ENCODE measurements at regions not wholly inside any gene's neighbourhood (a gene's known extent, or its start where the extent isn't known, plus 50 kb on each side); places are given as distances from the start of the nearest gene placed in this dataset.

DNA sequence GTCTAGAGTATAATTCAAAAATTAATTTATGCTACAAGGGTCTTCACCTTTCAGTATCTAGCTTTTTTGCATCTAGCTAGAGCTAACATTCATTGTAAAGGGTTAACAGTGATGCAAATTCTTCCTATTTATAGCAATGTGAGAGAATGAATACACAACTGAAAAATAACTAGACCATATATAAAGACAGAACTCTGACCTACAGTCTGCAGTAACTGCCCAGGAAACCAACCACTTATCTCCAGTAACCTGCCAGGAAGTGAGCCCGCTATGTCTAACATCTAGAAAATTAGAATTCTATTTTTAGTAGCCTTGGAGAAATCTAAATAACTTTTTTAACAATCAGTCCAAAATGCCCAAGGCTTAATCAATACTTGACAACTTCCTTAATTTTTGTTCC lies 1021.9 kb downstream of the LRFN5 start:
- H3K36me3 ChIP-seq = no peaks in the 10 kb centered on the region
- TF ChIP-seq, protein P1, sequence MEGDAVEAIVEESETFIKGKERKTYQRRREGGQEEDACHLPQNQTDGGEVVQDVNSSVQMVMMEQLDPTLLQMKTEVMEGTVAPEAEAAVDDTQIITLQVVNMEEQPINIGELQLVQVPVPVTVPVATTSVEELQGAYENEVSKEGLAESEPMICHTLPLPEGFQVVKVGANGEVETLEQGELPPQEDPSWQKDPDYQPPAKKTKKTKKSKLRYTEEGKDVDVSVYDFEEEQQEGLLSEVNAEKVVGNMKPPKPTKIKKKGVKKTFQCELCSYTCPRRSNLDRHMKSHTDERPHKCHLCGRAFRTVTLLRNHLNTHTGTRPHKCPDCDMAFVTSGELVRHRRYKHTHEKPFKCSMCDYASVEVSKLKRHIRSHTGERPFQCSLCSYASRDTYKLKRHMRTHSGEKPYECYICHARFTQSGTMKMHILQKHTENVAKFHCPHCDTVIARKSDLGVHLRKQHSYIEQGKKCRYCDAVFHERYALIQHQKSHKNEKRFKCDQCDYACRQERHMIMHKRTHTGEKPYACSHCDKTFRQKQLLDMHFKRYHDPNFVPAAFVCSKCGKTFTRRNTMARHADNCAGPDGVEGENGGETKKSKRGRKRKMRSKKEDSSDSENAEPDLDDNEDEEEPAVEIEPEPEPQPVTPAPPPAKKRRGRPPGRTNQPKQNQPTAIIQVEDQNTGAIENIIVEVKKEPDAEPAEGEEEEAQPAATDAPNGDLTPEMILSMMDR (IDR thresholded peaks at IDR 0.05) = no peak
- TF ChIP-seq POLR2A (IDR thresholded peaks at IDR 0.05) = no peak
- no peak overlapping the region for H3K27ac ChIP-seq
- intact Hi-C loops (cut with DNase I) = no loop called here
- no peak for ATAC-seq
- H3K9me3 ChIP-seq = no peaks in the 10 kb centered on the region
- DNase-seq = no peak
- H3K27me3 ChIP-seq = no peaks in the 10 kb centered on the region
- WGBS, 4 donors = 39 to 53% (median 50%) methylated on average over 1 of the region's 1 CpG
- H3K4me1 ChIP-seq = no peaks in the 10 kb centered on the region
- H3K4me3 ChIP-seq = no peak overlapping the region

- Histone ChIP-seq H3K4me1 (no peaks in the 10 kb centered on the region), H3K9me3 (no peaks in the 10 kb centered on the region), H3K27ac (no peak overlapping the region), H3K36me3 (no peaks in the 10 kb centered on the region), H3K27me3 (no peaks in the 10 kb centered on the region), H3K4me3 (no peak overlapping the region)
- no peak for ATAC-seq
- no peak for DNase-seq
- intact Hi-C loops (cut with DNase I) = no loop called here
- no peak for TF ChIP-seq POLR2A (IDR thresholded peaks at IDR 0.05)
- TF ChIP-seq, protein P1 (IDR thresholded peaks at IDR 0.05) = no peak
Measured at GRCh38 chr14:42626986-42627385, 1020.3 kb downstream of the LRFN5 start.

GRCh38 chr14:42624980-42625761 lies 1018.5 kb downstream of the LRFN5 start:
- ATAC-seq (no peak), DNase-seq (no peak)
- 32 to 43% (median 37%) methylated on average over 1 of the region's 1 CpG for WGBS, 4 donors
- intact Hi-C loops (cut with DNase I) = no loop called here
- no peak for TF ChIP-seq POLR2A (IDR thresholded peaks at IDR 0.05)
- no peaks in the 10 kb centered on the region for H3K27me3 ChIP-seq
- no peak overlapping the region for H3K27ac ChIP-seq
- H3K4me1 ChIP-seq = no peaks in the 10 kb centered on the region
- H3K36me3 ChIP-seq = no peaks in the 10 kb centered on the region
- no peaks in the 10 kb centered on the region for H3K9me3 ChIP-seq
- H3K4me3 ChIP-seq = no peak overlapping the region

DNA sequence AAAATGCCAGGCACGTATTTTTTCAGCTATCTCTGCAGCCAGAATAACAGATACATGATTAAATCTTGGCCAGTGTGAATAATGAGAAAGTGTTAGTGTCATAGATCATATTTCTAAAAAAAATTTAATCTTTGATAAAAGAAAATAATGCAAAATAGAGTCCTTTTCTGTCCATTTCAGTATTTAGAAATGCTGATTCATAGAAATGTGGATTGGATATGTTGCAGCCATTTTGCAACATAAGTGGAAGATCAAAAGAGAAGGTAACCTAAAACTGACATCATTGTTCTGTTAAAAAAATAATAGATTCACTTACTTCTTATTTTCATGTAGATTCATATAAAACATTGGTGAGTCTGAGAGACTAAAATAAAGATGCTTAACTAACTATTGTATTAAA lies 1010.3 kb downstream of the LRFN5 start:
- no peak for ATAC-seq
- no peak overlapping the region for H3K27ac ChIP-seq
- no peak overlapping the region for H3K4me3 ChIP-seq
- no peak for TF ChIP-seq POLR2A (IDR thresholded peaks at IDR 0.05)
- TF ChIP-seq, protein P1 (IDR thresholded peaks at IDR 0.05) = no peak
- 50 to 65% (median 58%) methylated on average over 1 of the region's 1 CpG for WGBS, 4 donors
- H3K9me3 ChIP-seq = peaks cover 0 to 4% (median 0%) of the 10 kb centered on the region in 12 donors
- H3K36me3 ChIP-seq = no peaks in the 10 kb centered on the region
- no peak for DNase-seq
- intact Hi-C loops (cut with DNase I) = no loop called here
- no peaks in the 10 kb centered on the region for H3K27me3 ChIP-seq
- H3K4me1 ChIP-seq = no peaks in the 10 kb centered on the region

DNA sequence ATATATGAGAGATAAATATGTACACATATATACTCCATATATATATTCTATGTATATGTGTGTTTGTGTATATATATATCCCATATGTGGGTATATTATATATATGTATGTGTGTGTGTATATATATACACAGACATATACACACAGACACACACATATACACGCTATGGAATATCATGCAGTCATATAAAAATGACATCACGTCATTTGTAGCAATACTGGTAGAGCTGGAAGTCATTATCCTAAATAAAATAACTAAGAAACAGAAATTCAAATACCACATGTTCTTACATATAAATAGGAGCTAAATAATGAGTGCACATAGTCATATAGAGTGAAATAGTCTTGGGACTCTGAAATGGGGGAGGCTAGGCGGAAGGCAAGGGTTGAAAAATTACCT lies 1000.2 kb downstream of the LRFN5 start:
- no peak for TF ChIP-seq POLR2A (IDR thresholded peaks at IDR 0.05)
- TF ChIP-seq, protein P1 (IDR thresholded peaks at IDR 0.05) = no peak
- DNase-seq (no peak), ATAC-seq (no peak)
- 84 to 88% (median 87%) methylated on average over 3 of the region's 3 CpGs for WGBS, 4 donors
- Histone ChIP-seq H3K27me3 (no peaks in the 10 kb centered on the region), H3K9me3 (no peaks in the 10 kb centered on the region), H3K4me3 (no peak overlapping the region), H3K4me1 (no peaks in the 10 kb centered on the region), H3K36me3 (no peaks in the 10 kb centered on the region), H3K27ac (no peak overlapping the region)
- intact Hi-C loops (cut with DNase I) = no loop called here
